ENCODE measurements at regions not wholly inside any gene's neighbourhood (a gene's known extent, or its start where the extent isn't known, plus 50 kb on each side); places are given as distances from the start of the nearest gene placed in this dataset.

DNA sequence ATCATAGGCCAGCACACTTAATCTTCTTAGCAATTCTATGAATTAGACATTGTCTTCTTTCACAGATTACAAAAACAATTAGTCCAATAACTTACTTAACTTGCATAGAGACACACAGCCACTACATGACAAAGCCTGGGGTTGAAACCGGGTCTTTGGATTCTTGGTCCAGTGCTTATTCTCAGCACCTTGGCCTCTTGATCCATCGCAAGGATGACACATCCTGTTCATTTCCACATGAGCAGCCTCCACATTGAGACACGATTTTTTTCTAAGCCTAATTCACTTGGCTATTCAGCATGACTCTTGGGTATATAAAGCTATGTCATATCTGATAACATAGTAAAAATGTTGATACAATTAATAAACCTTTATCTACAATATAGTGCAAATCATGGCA is 221.0 kb upstream of the FOXD3 start:
- Histone ChIP-seq H4K20me1 (ENCODE audit: insufficient read depth) (no peaks in the 10 kb centered on the region), H3K36me3 (ENCODE audit: control insufficient read depth in 1 of 2, insufficient read depth in 2 of 2, low read length in 2 of 2) (no peaks in the 10 kb centered on the region), H3K27ac (ENCODE audit: low read depth, low read length) (no peak overlapping the region), H3K4me1 (ENCODE audit: control insufficient read depth in 1 of 2, insufficient read depth in 2 of 2, low read length in 2 of 2) (no peaks in the 10 kb centered on the region), H3K9me2 (ENCODE audit: insufficient read depth) (no peaks in the 10 kb centered on the region), H3K9me3 (ENCODE audit: control insufficient read depth in 1 of 2, insufficient read depth in 1 of 2, low read depth in 1 of 2, low read length in 2 of 2) (no peaks in the 10 kb centered on the region), H3K27me3 (ENCODE audit: insufficient read depth, low read length) (peaks cover 67% of the 10 kb centered on the region), H3K9ac (ENCODE audit: low read length) (no peak overlapping the region), H3K4me3 (replicated peaks in 1 of 2; ENCODE audit: low read depth in 1 of 2, low read length in 2 of 2) (no peak overlapping the region), H3K4me2 (ENCODE audit: low read length) (no peak overlapping the region), H2AFZ (ENCODE audit: low read depth, low read length, poor library complexity, severe bottlenecking) (no peak overlapping the region), H3K79me2 (ENCODE audit: insufficient read depth, low read length) (no peaks in the 10 kb centered on the region)
- ChIA-PET POLR2A (no interaction called here), RAD21 (ENCODE audit: low non-redundant PET in 1 of 2, low total read pairs in 2 of 2, uncharacterized antibody in 2 of 2, unreplicated experiment in 2 of 2) (no interaction called here), CTCF (no interaction called here)
- intact Hi-C loops (cut with micrococcal nuclease) = no loop called here
- DNase-seq (ENCODE audit: low read depth, low spot score) (no peak), ATAC-seq (no peak)
- no TSS peak for BruUV-seq (replicated peaks)
- TF ChIP-seq TCF7L2 (IDR thresholded peaks at IDR 0.05; ENCODE audit: borderline replicate concordance, extremely low read depth, insufficient read depth, insufficient read length) (no peak), RAD21 (IDR thresholded peaks at IDR 0.05; ENCODE audit: low read depth) (no peak), ZFX (IDR thresholded peaks at IDR 0.05) (no peak), ZNF274 (IDR thresholded peaks at IDR 0.05; ENCODE audit: low read depth, low read length) (no peak), SP1 (IDR thresholded peaks at IDR 0.05; ENCODE audit: low read depth) (no peak), CBX3 (IDR thresholded peaks at IDR 0.05; ENCODE audit: low read depth) (no peak), SRF (IDR thresholded peaks at IDR 0.05; ENCODE audit: low read depth) (no peak), ELF1 (IDR thresholded peaks at IDR 0.05; ENCODE audit: borderline replicate concordance, low read depth) (no peak), ZBTB33 (IDR thresholded peaks at IDR 0.05; ENCODE audit: extremely low read depth, insufficient replicate concordance, low read length) (no peak), CEBPB (IDR thresholded peaks at IDR 0.05; ENCODE audit: low read depth) (no peak), EZH2phosphoT487 (IDR thresholded peaks at IDR 0.05; ENCODE audit: borderline replicate concordance) (no peak), POLR2AphosphoS5 (IDR thresholded peaks at IDR 0.05; ENCODE audit: low read depth, low read length) (no peak), REST (IDR thresholded peaks at IDR 0.05; ENCODE audit: low read depth) (no peak)
- TF ChIP-seq, protein P1, sequence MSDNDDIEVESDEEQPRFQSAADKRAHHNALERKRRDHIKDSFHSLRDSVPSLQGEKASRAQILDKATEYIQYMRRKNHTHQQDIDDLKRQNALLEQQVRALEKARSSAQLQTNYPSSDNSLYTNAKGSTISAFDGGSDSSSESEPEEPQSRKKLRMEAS (IDR thresholded peaks at IDR 0.05) = no peak
- TF ChIP-seq, protein P2, sequence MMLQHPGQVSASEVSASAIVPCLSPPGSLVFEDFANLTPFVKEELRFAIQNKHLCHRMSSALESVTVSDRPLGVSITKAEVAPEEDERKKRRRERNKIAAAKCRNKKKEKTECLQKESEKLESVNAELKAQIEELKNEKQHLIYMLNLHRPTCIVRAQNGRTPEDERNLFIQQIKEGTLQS (IDR thresholded peaks at IDR 0.05) = no peak
